Common myeloid progenitor, CD34-positive (primary cell): ENCODE measurements at regions not wholly inside any gene's neighbourhood (a gene's known extent, or its start where the extent isn't known, plus 50 kb on each side); places are given as distances from the start of the nearest gene placed in this dataset.
"Not testable (repeated sequence)": the region's sequence is repeated elsewhere in the genome, so short reads cannot be mapped to it uniquely, and the experiment has no call there.

Source experiments
- CTCF ChIA-PET: fragments of 350-600 bp; sonication (Branson Sonifier 250); formaldehyde crosslinking; loops from one replicate; lab custom pipeline; 2021; ENCODE audit warnings: antibody characterized with exemption; lab: Charles Lee
- POLR2A ChIA-PET: fragments of 350-600 bp; sonication (Branson Sonifier 250); formaldehyde crosslinking; loops from one replicate; lab custom pipeline; 2021; ENCODE audit warnings: antibody characterized with exemption; lab: Charles Lee
- DNase-seq, 3 donors: peaks; one replicate each; pipeline versions ENCODE4 v3.0.0 to v3.0.0-alpha.2; 2013
- H3K27ac ChIP-seq, 2 experiments: 1 replicate in 1 of 2; 2 replicates in 1 of 2; pipeline ENCODE4 v1.7.0; 2013; ENCODE audit warnings: inconsistent platforms in 2 of 2, low read length in 2 of 2, mild to moderate bottlenecking in 2 of 2, low read depth in 1 of 2, moderate library complexity in 1 of 2; ENCODE audit not compliant: severe bottlenecking in 2 of 2, insufficient read depth in 1 of 2, poor library complexity in 1 of 2
- H3K27me3 ChIP-seq, 5 experiments: replicated peaks in 2 of 5; 1 replicate in 3 of 5; 2 replicates in 2 of 5; pipeline versions ENCODE4 v1.6.1 to v1.7.0; 2013; ENCODE audit warnings: low read length in 4 of 5, mild to moderate bottlenecking in 2 of 5, moderate library complexity in 2 of 5, inconsistent platforms in 1 of 5; ENCODE audit not compliant: insufficient read depth in 5 of 5, control insufficient read depth in 4 of 5
- H3K36me3 ChIP-seq, 4 experiments: 1 replicate in 2 of 4; 2 replicates in 2 of 4; pipeline versions ENCODE4 v1.6.1 to v1.7.0; 2013; ENCODE audit warnings: low read length in 3 of 4, control low read depth in 1 of 4, mild to moderate bottlenecking in 1 of 4; ENCODE audit not compliant: control insufficient read depth in 4 of 4, insufficient read depth in 4 of 4
- H3K4me1 ChIP-seq, 4 experiments: 1 replicate in 3 of 4; 2 replicates in 1 of 4; pipeline versions ENCODE4 v1.6.1 to v1.7.1; 2013; ENCODE audit warnings: low read length in 3 of 4, mild to moderate bottlenecking in 3 of 4, control low read depth in 1 of 4, inconsistent platforms in 1 of 4, moderate library complexity in 1 of 4; ENCODE audit not compliant: control insufficient read depth in 4 of 4, insufficient read depth in 4 of 4; ENCODE audit errors: control extremely low read depth in 1 of 4
- H3K4me3 ChIP-seq, 7 experiments: 1 replicate in 4 of 7; 2 replicates in 3 of 7; pipeline versions ENCODE4 v1.5.1 to v1.7.0; 2013; ENCODE audit warnings: mild to moderate bottlenecking in 7 of 7, low read length in 6 of 7, moderate library complexity in 6 of 7, inconsistent platforms in 2 of 7, low read depth in 2 of 7, control low read depth in 1 of 7; ENCODE audit not compliant: insufficient read depth in 4 of 7, control insufficient read depth in 1 of 7; ENCODE audit errors: extremely low read depth in 1 of 7
- H3K9me3 ChIP-seq, 5 experiments: 1 replicate in 4 of 5; 2 replicates in 1 of 5; pipeline versions ENCODE4 v1.6.1 to v1.7.1; 2013; ENCODE audit warnings: low read length in 4 of 5, mild to moderate bottlenecking in 2 of 5, inconsistent platforms in 1 of 5, low read depth in 1 of 5, moderate library complexity in 1 of 5; ENCODE audit not compliant: control insufficient read depth in 4 of 5, insufficient read depth in 2 of 5; ENCODE audit errors: control extremely low read depth in 1 of 5
- WGBS: methylation state at CpG from one replicate; pipeline ENCODE4 v1.1.5; 2013; ENCODE audit not compliant: insufficient coverage; 5-methylcytosine and 5-hydroxymethylcytosine counted together

DNA sequence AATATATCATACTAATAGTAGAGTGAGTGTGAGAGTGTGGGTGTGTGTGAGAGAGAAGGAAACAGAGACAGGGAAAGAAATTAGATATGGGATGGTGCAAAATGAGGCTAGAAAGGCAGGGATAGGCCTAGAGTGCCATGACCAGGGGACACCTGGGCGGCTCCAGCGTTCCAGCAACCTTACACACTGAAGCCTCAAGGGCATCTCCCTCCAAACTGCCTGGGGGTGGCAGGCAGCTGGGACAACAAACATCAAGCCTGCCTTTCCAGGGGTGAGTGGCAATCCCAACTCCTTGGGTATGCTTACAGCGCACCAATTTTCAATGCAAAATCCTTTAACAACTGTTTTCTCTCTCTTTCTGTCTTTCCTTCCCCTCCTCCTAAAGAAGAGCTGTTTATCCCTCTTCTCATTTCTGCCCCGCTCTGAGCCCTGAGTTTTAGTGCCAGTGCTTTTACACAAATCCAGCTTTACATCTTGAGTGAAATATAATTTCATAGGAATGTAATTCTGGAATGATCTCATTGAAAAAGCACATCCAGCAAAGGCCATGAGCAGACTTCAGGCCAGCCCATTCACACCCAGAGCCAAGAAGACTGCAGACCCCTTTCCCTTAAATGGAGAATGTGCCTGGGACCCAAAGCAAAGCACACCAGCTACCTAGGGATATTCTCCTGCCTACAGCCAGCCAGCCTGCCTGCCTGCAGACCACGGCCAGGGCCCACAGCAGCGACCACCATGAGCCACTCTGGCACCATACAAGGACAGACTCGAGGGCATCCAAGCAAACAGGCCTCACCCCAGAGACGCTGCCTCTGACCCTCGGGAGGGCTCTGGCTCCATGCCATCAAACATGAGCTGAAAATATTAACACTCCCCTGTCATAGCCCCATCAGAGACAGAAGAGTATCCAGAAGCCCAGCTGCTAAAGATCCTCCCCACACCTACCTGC is 90.3 kb downstream of the RPL27A start:
- 97% methylated on average over 8 of the region's 9 CpGs for WGBS
- ChIA-PET CTCF (no interaction called here), POLR2A (no interaction called here)
- Histone ChIP-seq H3K36me3 (no peaks in the 10 kb centered on the region), H3K27ac (no peak overlapping the region), H3K27me3 (peaks cover 0 to 3% (median 0%) of the 10 kb centered on the region in 5 experiments), H3K4me3 (no peak overlapping the region), H3K4me1 (peaks cover 0 to 8% (median 5%) of the 10 kb centered on the region in 4 experiments), H3K9me3 (no peaks in the 10 kb centered on the region)
- no peak for DNase-seq

DNA sequence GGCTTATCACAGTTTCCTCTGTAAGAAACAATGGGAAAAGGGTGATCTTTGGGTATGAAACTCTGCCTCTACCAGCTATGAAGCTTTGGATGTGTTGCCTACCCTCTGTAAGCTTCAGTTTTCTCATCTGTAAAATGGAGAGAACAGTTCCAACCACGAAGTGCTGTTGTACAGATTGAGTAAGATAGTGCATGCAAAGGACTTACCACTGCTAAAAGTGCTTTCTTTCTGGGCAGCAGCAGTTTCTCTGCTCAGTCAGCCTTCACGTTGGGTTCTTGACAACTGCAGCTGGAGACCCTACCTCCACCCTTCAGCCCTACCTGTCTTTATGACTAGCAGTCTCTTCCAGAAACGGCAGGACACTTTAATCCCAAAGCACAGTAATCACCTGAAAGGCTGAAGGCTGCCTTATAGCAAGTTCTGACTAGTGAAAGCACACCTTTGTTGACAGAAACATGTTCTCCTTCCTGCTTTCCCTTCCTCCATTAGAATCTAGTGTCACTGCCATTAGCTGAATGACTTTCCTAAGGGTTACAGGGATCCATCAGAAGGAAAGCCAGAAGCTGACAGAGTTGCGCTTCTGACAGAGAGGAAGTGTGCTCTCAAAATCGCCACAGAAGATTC is 91.4 kb downstream of the RPL27A start:
- ChIA-PET CTCF (interaction anchor here (0.6 kb wide), 1 partner anchor 659 kb away, joined by 3 read pairs; no protein-coding TSS in a partner anchor), POLR2A (interaction anchor here (0.6 kb wide), 1 partner anchor 15 kb away, joined by 4 read pairs; no protein-coding TSS in a partner anchor)
- no peaks in the 10 kb centered on the region for H3K36me3 ChIP-seq
- DNase-seq, result no peak
- H3K4me3 ChIP-seq, result no peak overlapping the region
- no peaks in the 10 kb centered on the region for H3K9me3 ChIP-seq
- H3K4me1 ChIP-seq, result peaks cover 0 to 8% (median 5%) of the 10 kb centered on the region in 4 experiments
- no peaks in the 10 kb centered on the region for H3K27me3 ChIP-seq
- no peak overlapping the region for H3K27ac ChIP-seq
- 68% methylated on average over 4 of the region's 5 CpGs for WGBS

- POLR2A ChIA-PET, result not testable (repeated sequence)
- CTCF ChIA-PET, result interaction anchor here (0.7 to 1.3 kb wide), 2 partner anchors 14 to 683 kb away, joined by 3 read pairs; no protein-coding TSS in a partner anchor
Measured at GRCh38 chr11:8774916-8775315, 92.3 kb downstream of the RPL27A start.

GRCh38 chr11:8775332-8775731 is 92.7 kb downstream of the RPL27A start:
- CTCF ChIA-PET, result interaction anchor here (0.7 to 1.3 kb wide), 2 partner anchors 13 to 683 kb away, joined by 3 read pairs; no protein-coding TSS in a partner anchor
- 97% methylated on average over 4 of the region's 4 CpGs for WGBS

More at GRCh38 chr11:8774916-8775315, 92.3 kb downstream of the RPL27A start:
- H3K9me3 ChIP-seq, H3K36me3 ChIP-seq, DNase-seq, H3K27me3 ChIP-seq, H3K4me1 ChIP-seq, H3K27ac ChIP-seq, H3K4me3 ChIP-seq: not testable (repeated sequence)
- 93% methylated on average over 7 of the region's 8 CpGs for WGBS

DNA sequence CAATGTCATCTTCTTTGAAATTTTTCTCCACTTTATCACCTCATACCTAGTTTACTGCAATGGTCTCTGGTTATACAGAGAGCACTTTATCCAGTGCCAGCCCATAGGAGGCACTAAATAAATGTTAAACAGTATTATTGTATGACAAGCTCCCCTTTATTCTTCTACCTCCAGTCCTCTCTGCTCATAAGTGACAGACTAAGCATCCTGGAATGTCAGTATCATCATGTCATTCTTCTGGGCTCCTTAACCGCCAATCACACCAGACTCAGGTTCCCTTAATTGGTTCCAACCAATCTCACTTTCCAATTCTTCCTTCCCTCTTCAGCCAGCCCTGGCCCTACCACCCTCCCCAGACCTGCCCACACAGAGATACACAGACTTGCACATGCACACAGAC is 93.1 kb downstream of the RPL27A start:
- ChIA-PET CTCF (interaction anchor here (0.7 to 1.3 kb wide), 2 partner anchors 13 to 684 kb away, joined by 3 read pairs; no protein-coding TSS in a partner anchor), POLR2A (no interaction called here)
- peaks cover 0 to 8% (median 5%) of the 10 kb centered on the region in 4 experiments for H3K4me1 ChIP-seq
- no peak overlapping the region for H3K4me3 ChIP-seq
- peaks cover 0 to 3% (median 0%) of the 10 kb centered on the region in 5 experiments for H3K27me3 ChIP-seq
- 100% methylated on average over 1 of the region's 1 CpG for WGBS
- H3K9me3 ChIP-seq, result no peaks in the 10 kb centered on the region
- no peaks in the 10 kb centered on the region for H3K36me3 ChIP-seq
- H3K27ac ChIP-seq, result no peak overlapping the region
- DNase-seq, result no peak

More at GRCh38 chr11:8775332-8775731, 92.7 kb downstream of the RPL27A start:
- H3K4me1 ChIP-seq, result peaks cover 0 to 8% (median 5%) of the 10 kb centered on the region in 4 experiments
- no peaks in the 10 kb centered on the region for H3K36me3 ChIP-seq
- no peak overlapping the region for H3K4me3 ChIP-seq
- DNase-seq, result no peak
- H3K27ac ChIP-seq, result no peak overlapping the region
- no peaks in the 10 kb centered on the region for H3K9me3 ChIP-seq
- peaks cover 0 to 1% (median 0%) of the 10 kb centered on the region in 5 experiments for H3K27me3 ChIP-seq
- POLR2A ChIA-PET, result no interaction called here

- peaks cover 0 to 3% (median 0%) of the 10 kb centered on the region in 5 experiments for H3K27me3 ChIP-seq
- POLR2A ChIA-PET, result no interaction called here
Measured at GRCh38 chr11:8776209-8776608, 93.6 kb downstream of the RPL27A start.

More at GRCh38 chr11:8776209-8776608, 93.6 kb downstream of the RPL27A start:
- H3K9me3 ChIP-seq, result no peaks in the 10 kb centered on the region
- WGBS, result 98% methylated on average over 3 of the region's 3 CpGs
- DNase-seq, result no peak
- no peaks in the 10 kb centered on the region for H3K36me3 ChIP-seq
- CTCF ChIA-PET, result interaction anchor here (1.3 kb wide), 1 partner anchor 13 kb away, joined by 3 read pairs; no protein-coding TSS in a partner anchor
- no peak overlapping the region for H3K4me3 ChIP-seq
- peaks cover 0 to 8% (median 5%) of the 10 kb centered on the region in 4 experiments for H3K4me1 ChIP-seq
- H3K27ac ChIP-seq, result no peak overlapping the region
